ENCODE measurements at regions not wholly inside any gene's neighbourhood (a gene's known extent, or its start where the extent isn't known, plus 50 kb on each side); places are given as distances from the start of the nearest gene placed in this dataset.

DNA sequence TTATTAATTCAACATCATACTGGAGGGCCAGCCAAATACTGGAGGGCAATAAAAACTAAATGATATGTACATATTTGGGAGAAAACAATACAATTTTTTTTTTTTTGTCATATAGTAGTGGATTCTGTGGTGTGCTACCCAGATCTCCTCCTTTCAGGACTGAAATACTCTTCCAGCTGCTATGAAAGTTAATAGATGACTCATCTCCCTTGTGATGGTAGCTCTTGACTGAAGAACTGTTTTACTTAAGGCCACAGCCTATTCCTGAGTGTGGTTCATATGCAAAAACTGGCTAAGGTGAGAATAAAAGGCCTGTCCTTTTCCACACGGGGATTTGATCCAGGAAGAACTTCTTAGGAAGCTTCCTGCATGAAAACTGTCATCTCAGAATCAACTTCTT, 307.9 kb downstream of the HLX start:
- TF ChIP-seq, protein P1, sequence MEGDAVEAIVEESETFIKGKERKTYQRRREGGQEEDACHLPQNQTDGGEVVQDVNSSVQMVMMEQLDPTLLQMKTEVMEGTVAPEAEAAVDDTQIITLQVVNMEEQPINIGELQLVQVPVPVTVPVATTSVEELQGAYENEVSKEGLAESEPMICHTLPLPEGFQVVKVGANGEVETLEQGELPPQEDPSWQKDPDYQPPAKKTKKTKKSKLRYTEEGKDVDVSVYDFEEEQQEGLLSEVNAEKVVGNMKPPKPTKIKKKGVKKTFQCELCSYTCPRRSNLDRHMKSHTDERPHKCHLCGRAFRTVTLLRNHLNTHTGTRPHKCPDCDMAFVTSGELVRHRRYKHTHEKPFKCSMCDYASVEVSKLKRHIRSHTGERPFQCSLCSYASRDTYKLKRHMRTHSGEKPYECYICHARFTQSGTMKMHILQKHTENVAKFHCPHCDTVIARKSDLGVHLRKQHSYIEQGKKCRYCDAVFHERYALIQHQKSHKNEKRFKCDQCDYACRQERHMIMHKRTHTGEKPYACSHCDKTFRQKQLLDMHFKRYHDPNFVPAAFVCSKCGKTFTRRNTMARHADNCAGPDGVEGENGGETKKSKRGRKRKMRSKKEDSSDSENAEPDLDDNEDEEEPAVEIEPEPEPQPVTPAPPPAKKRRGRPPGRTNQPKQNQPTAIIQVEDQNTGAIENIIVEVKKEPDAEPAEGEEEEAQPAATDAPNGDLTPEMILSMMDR (IDR thresholded peaks at IDR 0.05) = no peak
- no peak for TF ChIP-seq POLR2A (IDR thresholded peaks at IDR 0.05)

Data from thyroid gland (tissue), 4 donors.